SK-N-SH (cell line): ENCODE measurements at regions not wholly inside any gene's neighbourhood (a gene's known extent, or its start where the extent isn't known, plus 50 kb on each side); places are given as distances from the start of the nearest gene placed in this dataset.

ENCODE experiments used
- CTCF ChIA-PET: fragments of 300-600, 350-600 bp; formaldehyde crosslinking; extraction: SDS; loops from one replicate; lab custom pipeline; 2021; lab: Yijun Ruan, JAX
- POLR2A ChIA-PET: fragments of 350-600 bp; sonication (Branson Sonifier 250); formaldehyde crosslinking; extraction: SDS; loops from one replicate; lab custom pipeline; 2020; ENCODE audit warnings: antibody characterized with exemption, inconsistent platforms; lab: Yijun Ruan, JAX
- DNase-seq: peaks from one replicate; pipeline ENCODE4 v3.0.0; 2012
- H2AFZ ChIP-seq: fragments of 200-600 bp; sonication (generic); 2 replicates; pipeline ENCODE4 v1.8.1; 2016; ENCODE audit warnings: antibody characterized with exemption, mild to moderate bottlenecking, low read depth
- H3F3A ChIP-seq: fragments of 200-600 bp; sonication (generic); replicated peaks from 2 replicates; pipeline ENCODE3; 2016; ENCODE audit warnings: antibody characterized with exemption, mild to moderate bottlenecking; ENCODE audit not compliant: insufficient read depth
- H3K27ac ChIP-seq, 2 experiments: fragments of 200-500 bp in 1 of 2; fragments of 200-600 bp in 1 of 2; sonication (Bioruptor generic) in 1 of 2; sonication (generic), shearing (Covaris generic) in 1 of 2; 2 replicates each; pipeline versions ENCODE4 v1.5.1 to v1.6.1; 2014 to 2016; ENCODE audit warnings: low read depth in 2 of 2, inconsistent platforms in 1 of 2, low read length in 1 of 2, mild to moderate bottlenecking in 1 of 2, mixed read lengths in 1 of 2
- H3K27me3 ChIP-seq: fragments of 200-600 bp; sonication (generic), shearing (Covaris generic); 2 replicates; pipeline ENCODE4 v1.6.1; 2016; ENCODE audit warnings: mixed run types; ENCODE audit not compliant: insufficient read depth
- H3K36me3 ChIP-seq, 2 experiments: fragments of 200-500 bp in 1 of 2; fragments of 200-600 bp in 1 of 2; sonication (Bioruptor generic) in 1 of 2; sonication (generic) in 1 of 2; replicated peaks in 1 of 2; 2 replicates each; pipeline versions ENCODE3 to v1.5.1; 2014 to 2016; ENCODE audit warnings: low read length in 1 of 2, mild to moderate bottlenecking in 1 of 2; ENCODE audit not compliant: insufficient read depth in 2 of 2, control insufficient read depth in 1 of 2
- H3K4me1 ChIP-seq, 2 experiments: fragments of 200-500 bp in 1 of 2; fragments of 200-600 bp in 1 of 2; sonication (Bioruptor generic) in 1 of 2; sonication (generic), shearing (Covaris generic) in 1 of 2; 2 replicates each; pipeline versions ENCODE4 v1.5.1 to v1.6.1; 2014 to 2016; ENCODE audit warnings: low read depth in 1 of 2, low read length in 1 of 2, mixed run types in 1 of 2; ENCODE audit not compliant: insufficient read depth in 2 of 2, control insufficient read depth in 1 of 2
- H3K4me2 ChIP-seq: fragments of 200-600 bp; sonication (generic), shearing (Covaris generic); 2 replicates; pipeline ENCODE4 v1.6.1; 2017; ENCODE audit warnings: mixed run types
- H3K4me3 ChIP-seq, 2 experiments: fragments of 200-500 bp in 1 of 2; fragments of 200-600 bp in 1 of 2; sonication (Bioruptor generic) in 1 of 2; sonication (generic), shearing (Covaris generic) in 1 of 2; 2 replicates each; pipeline versions ENCODE4 v1.5.1 to v1.8.1; 2014 to 2016; ENCODE audit warnings: low read depth in 2 of 2, inconsistent platforms in 1 of 2, low read length in 1 of 2, mild to moderate bottlenecking in 1 of 2, mixed read lengths in 1 of 2, moderate library complexity in 1 of 2
- H3K79me2 ChIP-seq: fragments of 200-600 bp; sonication (generic); 2 replicates; pipeline ENCODE4 v1.8.1; 2017; ENCODE audit warnings: mild to moderate bottlenecking; ENCODE audit not compliant: insufficient read depth
- H3K9ac ChIP-seq: fragments of 200-600 bp; sonication (generic); 2 replicates; pipeline ENCODE4 v1.6.1; 2017; ENCODE audit warnings: mixed run types
- H3K9me2 ChIP-seq: fragments of 200-600 bp; sonication (generic); 2 replicates; pipeline ENCODE4 v1.6.1; 2017; ENCODE audit warnings: mixed run types
- H3K9me3 ChIP-seq: fragments of 200-600 bp; sonication (generic); 2 replicates; pipeline ENCODE4 v1.6.1; 2017; ENCODE audit warnings: mixed run types, mild to moderate bottlenecking, moderate library complexity
- H4K20me1 ChIP-seq: fragments of 200-600 bp; sonication (generic); 2 replicates; pipeline ENCODE4 v1.6.1; 2017; ENCODE audit warnings: mild to moderate bottlenecking, mixed run types; ENCODE audit not compliant: insufficient read depth
- CHD2 ChIP-seq: fragments of 150-350 bp; IDR thresholded peaks from 2 replicates; pipeline ENCODE4 v1.6.1; 2018; ENCODE audit warnings: low read length; ENCODE audit not compliant: partially characterized antibody
- EZH2phosphoT487 ChIP-seq: fragments of 200-600 bp; sonication (generic); IDR thresholded peaks from 2 replicates; pipeline ENCODE4 v1.6.1; 2017; ENCODE audit warnings: low read depth, mixed run types, mild to moderate bottlenecking, antibody characterized with exemption, moderate library complexity, borderline replicate concordance
- FOSL2 ChIP-seq: IDR thresholded peaks from 2 replicates; pipeline ENCODE4 v1.4.0; 2012; ENCODE audit warnings: low read depth, mild to moderate bottlenecking, moderate library complexity, borderline replicate concordance
- FOXJ3 ChIP-seq: sonication (generic); formaldehyde crosslinking; IDR thresholded peaks from 2 replicates; pipeline ENCODE4 v1.5.1; 2020; ENCODE audit warnings: mild to moderate bottlenecking, missing genetic modification reagents
- FOXM1 ChIP-seq: IDR thresholded peaks from 2 replicates; pipeline ENCODE4 v1.4.0; 2012; ENCODE audit warnings: low read depth, mild to moderate bottlenecking
- GATA2 ChIP-seq: sonication (generic); formaldehyde crosslinking; IDR thresholded peaks from 2 replicates; pipeline ENCODE4 v1.5.0; 2020; ENCODE audit warnings: mild to moderate bottlenecking, missing genetic modification reagents
- MEF2A ChIP-seq: IDR thresholded peaks from 2 replicates; pipeline ENCODE4 v1.4.0; 2012; ENCODE audit warnings: low read depth, borderline replicate concordance
- MXI1 ChIP-seq: IDR thresholded peaks from 2 replicates; pipeline ENCODE4 v1.6.1; 2012; ENCODE audit warnings: mild to moderate bottlenecking, low read depth, low read length, improper control_type of control experiment
- RCOR1 ChIP-seq: fragments of 150-350 bp; IDR thresholded peaks from 2 replicates; pipeline ENCODE4 v1.6.1; 2017; ENCODE audit warnings: antibody characterized with exemption, low read length
- RFX5 ChIP-seq: IDR thresholded peaks from 2 replicates; pipeline ENCODE4 v1.6.1; 2012; ENCODE audit warnings: mild to moderate bottlenecking, improper control_type of control experiment, low read length
- RXRA ChIP-seq: IDR thresholded peaks from 2 replicates; pipeline ENCODE4 v1.4.0; 2012; ENCODE audit warnings: low read depth, mild to moderate bottlenecking, borderline replicate concordance
- SIN3A ChIP-seq: IDR thresholded peaks from 2 replicates; pipeline ENCODE4 v1.6.1; 2012; ENCODE audit warnings: low read depth, mild to moderate bottlenecking, low read length, moderate library complexity, borderline replicate concordance
- SMC3 ChIP-seq: IDR thresholded peaks from 2 replicates; pipeline ENCODE4 v1.6.1; 2012; ENCODE audit warnings: low read depth, low read length, improper control_type of control experiment
- TAF1 ChIP-seq: IDR thresholded peaks from 2 replicates; pipeline ENCODE4 v1.6.1; 2012; ENCODE audit warnings: low read depth, mild to moderate bottlenecking, low read length, moderate library complexity, borderline replicate concordance
- TEAD4 ChIP-seq: IDR thresholded peaks from 2 replicates; pipeline ENCODE4 v1.4.0; 2012; ENCODE audit warnings: mild to moderate bottlenecking, borderline replicate concordance; ENCODE audit not compliant: insufficient read depth
- WGBS: methylation state at CpG from one replicate; pipeline ENCODE4 v1.1.6; 2017; ENCODE audit warnings: low lambda C conversion rate; 5-methylcytosine and 5-hydroxymethylcytosine counted together
- TF ChIP-seq, protein P1 (sequence below): fragments of 150-350 bp; IDR thresholded peaks from 2 replicates; pipeline ENCODE4 v1.6.1; 2017; ENCODE audit warnings: antibody characterized with exemption, low read length, low read depth, borderline replicate concordance
- TF ChIP-seq, protein P2 (sequence below): IDR thresholded peaks from 2 replicates; pipeline ENCODE4 v1.4.0; 2012; ENCODE audit warnings: low read depth
- TF ChIP-seq, protein P3 (sequence below): IDR thresholded peaks from 2 replicates; pipeline ENCODE4 v1.4.0; 2012; ENCODE audit warnings: low read depth, borderline replicate concordance
- TF ChIP-seq, protein P4 (sequence below): fragments of 200-600 bp; sonication (generic); IDR thresholded peaks from 2 replicates; pipeline ENCODE4 v1.6.1; 2017; ENCODE audit warnings: antibody characterized with exemption, mild to moderate bottlenecking, moderate library complexity
- TF ChIP-seq, protein P5 (sequence below): IDR thresholded peaks from 2 replicates; pipeline ENCODE4 v1.6.1; 2012; ENCODE audit warnings: mild to moderate bottlenecking, low read depth, low read length, moderate library complexity
- TF ChIP-seq, protein P6 (sequence below): IDR thresholded peaks from 2 replicates; pipeline ENCODE4; 2012

DNA sequence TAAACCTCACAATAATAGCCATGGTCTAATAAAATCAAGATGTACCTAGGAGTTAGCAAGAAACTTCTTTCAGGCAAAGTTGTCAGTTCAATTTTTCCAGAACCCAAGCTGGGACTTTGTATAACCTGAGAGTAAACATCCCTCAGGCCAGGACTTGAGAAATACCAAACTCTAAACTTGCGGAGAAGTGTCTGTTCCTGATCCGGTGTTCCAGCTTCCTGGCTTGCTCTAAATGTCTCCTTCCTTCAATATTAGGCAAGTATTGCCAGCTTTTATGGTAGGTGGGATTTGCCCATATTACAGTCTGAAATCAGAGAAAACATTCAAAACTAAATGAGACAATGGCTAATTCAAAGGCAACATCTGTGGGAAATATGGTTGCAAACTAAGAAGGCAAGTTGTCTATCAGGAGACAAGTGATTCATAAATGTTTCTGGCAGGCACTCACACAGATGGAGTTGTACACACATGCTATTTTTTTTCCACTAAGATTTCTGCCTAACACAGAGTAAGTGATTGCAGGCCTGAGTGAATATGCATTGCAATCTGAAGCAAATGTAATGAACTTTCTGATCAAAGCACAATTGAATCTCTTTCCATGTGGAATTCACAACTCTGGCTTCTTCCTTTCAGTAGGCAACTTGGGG is 88.3 kb upstream of the COL8A1 start (continued):
- TF ChIP-seq, protein P1, sequence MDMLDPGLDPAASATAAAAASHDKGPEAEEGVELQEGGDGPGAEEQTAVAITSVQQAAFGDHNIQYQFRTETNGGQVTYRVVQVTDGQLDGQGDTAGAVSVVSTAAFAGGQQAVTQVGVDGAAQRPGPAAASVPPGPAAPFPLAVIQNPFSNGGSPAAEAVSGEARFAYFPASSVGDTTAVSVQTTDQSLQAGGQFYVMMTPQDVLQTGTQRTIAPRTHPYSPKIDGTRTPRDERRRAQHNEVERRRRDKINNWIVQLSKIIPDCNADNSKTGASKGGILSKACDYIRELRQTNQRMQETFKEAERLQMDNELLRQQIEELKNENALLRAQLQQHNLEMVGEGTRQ: no peak
- TF ChIP-seq RXRA: no peak
- TF ChIP-seq, all 33 proteins: peak for 0

DNA sequence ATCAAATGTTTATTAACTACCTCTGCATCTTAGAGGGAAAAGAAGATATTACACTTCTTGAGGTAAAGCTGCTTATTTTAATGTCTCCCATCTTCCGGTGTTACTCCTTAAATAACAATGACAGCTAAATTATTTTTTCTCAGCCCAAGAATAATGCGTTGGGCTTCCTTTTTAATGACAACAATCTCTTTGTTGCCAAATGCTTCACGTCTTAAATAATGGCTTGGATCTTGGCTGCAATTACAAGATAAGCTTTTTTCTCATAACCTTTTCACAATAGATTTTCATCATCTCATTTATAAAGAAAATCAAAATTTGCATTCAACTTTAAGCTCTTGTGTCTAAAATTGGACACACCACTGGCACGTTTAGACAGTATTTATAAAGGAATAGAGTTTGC is 89.2 kb upstream of the COL8A1 start:
- ChIA-PET POLR2A (no interaction called here), CTCF (no interaction called here)
- Histone ChIP-seq H3K4me1 (no peaks in the 10 kb centered on the region), H3K9ac (no peak overlapping the region), H3K79me2 (no peaks in the 10 kb centered on the region), H3K9me3 (no peaks in the 10 kb centered on the region), H3K9me2 (no peaks in the 10 kb centered on the region), H3K27ac (no peak overlapping the region), H3K27me3 (no peaks in the 10 kb centered on the region), H3F3A (no peaks in the 10 kb centered on the region), H3K36me3 (no peaks in the 10 kb centered on the region), H2AFZ (no peak overlapping the region), H4K20me1 (no peaks in the 10 kb centered on the region), H3K4me3 (no peak overlapping the region), H3K4me2 (no peak overlapping the region)
- DNase-seq: no peak
- TF ChIP-seq SMC3 (no peak), FOSL2 (no peak), TEAD4 (no peak), FOXJ3 (CRISPR knock-in tag) (no peak), RXRA (no peak), TAF1 (no peak), MXI1 (no peak), RCOR1 (no peak), EZH2phosphoT487 (no peak), GATA2 (no peak), MEF2A (no peak), CHD2 (no peak), RFX5 (no peak), FOXM1 (no peak), SIN3A (no peak)
- TF ChIP-seq, protein P2, sequence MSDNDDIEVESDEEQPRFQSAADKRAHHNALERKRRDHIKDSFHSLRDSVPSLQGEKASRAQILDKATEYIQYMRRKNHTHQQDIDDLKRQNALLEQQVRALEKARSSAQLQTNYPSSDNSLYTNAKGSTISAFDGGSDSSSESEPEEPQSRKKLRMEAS: no peak
- TF ChIP-seq, protein P3, sequence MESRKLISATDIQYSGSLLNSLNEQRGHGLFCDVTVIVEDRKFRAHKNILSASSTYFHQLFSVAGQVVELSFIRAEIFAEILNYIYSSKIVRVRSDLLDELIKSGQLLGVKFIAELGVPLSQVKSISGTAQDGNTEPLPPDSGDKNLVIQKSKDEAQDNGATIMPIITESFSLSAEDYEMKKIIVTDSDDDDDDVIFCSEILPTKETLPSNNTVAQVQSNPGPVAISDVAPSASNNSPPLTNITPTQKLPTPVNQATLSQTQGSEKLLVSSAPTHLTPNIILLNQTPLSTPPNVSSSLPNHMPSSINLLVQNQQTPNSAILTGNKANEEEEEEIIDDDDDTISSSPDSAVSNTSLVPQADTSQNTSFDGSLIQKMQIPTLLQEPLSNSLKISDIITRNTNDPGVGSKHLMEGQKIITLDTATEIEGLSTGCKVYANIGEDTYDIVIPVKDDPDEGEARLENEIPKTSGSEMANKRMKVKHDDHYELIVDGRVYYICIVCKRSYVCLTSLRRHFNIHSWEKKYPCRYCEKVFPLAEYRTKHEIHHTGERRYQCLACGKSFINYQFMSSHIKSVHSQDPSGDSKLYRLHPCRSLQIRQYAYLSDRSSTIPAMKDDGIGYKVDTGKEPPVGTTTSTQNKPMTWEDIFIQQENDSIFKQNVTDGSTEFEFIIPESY: no peak
- TF ChIP-seq, protein P4, sequence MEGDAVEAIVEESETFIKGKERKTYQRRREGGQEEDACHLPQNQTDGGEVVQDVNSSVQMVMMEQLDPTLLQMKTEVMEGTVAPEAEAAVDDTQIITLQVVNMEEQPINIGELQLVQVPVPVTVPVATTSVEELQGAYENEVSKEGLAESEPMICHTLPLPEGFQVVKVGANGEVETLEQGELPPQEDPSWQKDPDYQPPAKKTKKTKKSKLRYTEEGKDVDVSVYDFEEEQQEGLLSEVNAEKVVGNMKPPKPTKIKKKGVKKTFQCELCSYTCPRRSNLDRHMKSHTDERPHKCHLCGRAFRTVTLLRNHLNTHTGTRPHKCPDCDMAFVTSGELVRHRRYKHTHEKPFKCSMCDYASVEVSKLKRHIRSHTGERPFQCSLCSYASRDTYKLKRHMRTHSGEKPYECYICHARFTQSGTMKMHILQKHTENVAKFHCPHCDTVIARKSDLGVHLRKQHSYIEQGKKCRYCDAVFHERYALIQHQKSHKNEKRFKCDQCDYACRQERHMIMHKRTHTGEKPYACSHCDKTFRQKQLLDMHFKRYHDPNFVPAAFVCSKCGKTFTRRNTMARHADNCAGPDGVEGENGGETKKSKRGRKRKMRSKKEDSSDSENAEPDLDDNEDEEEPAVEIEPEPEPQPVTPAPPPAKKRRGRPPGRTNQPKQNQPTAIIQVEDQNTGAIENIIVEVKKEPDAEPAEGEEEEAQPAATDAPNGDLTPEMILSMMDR: no peak
- TF ChIP-seq, protein P5, sequence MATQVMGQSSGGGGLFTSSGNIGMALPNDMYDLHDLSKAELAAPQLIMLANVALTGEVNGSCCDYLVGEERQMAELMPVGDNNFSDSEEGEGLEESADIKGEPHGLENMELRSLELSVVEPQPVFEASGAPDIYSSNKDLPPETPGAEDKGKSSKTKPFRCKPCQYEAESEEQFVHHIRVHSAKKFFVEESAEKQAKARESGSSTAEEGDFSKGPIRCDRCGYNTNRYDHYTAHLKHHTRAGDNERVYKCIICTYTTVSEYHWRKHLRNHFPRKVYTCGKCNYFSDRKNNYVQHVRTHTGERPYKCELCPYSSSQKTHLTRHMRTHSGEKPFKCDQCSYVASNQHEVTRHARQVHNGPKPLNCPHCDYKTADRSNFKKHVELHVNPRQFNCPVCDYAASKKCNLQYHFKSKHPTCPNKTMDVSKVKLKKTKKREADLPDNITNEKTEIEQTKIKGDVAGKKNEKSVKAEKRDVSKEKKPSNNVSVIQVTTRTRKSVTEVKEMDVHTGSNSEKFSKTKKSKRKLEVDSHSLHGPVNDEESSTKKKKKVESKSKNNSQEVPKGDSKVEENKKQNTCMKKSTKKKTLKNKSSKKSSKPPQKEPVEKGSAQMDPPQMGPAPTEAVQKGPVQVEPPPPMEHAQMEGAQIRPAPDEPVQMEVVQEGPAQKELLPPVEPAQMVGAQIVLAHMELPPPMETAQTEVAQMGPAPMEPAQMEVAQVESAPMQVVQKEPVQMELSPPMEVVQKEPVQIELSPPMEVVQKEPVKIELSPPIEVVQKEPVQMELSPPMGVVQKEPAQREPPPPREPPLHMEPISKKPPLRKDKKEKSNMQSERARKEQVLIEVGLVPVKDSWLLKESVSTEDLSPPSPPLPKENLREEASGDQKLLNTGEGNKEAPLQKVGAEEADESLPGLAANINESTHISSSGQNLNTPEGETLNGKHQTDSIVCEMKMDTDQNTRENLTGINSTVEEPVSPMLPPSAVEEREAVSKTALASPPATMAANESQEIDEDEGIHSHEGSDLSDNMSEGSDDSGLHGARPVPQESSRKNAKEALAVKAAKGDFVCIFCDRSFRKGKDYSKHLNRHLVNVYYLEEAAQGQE: no peak
- TF ChIP-seq, protein P6, sequence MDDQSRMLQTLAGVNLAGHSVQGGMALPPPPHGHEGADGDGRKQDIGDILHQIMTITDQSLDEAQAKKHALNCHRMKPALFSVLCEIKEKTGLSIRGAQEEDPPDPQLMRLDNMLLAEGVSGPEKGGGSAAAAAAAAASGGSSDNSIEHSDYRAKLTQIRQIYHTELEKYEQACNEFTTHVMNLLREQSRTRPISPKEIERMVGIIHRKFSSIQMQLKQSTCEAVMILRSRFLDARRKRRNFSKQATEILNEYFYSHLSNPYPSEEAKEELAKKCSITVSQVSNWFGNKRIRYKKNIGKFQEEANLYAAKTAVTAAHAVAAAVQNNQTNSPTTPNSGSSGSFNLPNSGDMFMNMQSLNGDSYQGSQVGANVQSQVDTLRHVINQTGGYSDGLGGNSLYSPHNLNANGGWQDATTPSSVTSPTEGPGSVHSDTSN: no peak
- 19% methylated on average over 4 of the region's 4 CpGs for WGBS
